ENCODE measurements at regions not wholly inside any gene's neighbourhood (a gene's known extent, or its start where the extent isn't known, plus 50 kb on each side); places are given as distances from the start of the nearest gene placed in this dataset.

DNA sequence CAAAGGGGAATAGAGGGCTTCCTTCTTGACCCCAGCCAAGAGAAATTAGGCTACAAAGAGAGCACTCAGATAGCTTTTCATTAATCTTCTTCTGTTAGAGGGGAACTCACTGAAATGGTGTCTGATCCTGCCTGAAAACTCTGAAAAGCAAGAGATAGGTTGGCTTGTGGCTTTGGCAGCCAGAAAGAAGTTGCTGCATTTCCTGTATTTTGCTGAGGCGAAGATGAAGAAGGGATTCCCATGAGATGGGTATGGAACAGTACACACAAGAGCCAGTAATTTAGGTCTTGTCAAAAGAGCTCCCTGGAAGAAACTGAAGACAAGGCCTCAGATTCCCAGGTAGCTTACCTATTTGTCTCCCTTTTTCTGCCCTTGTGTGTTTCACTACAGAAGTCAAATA, 120.9 kb upstream of the TARS1 start:
- DNase-seq (ENCODE audit: low spot score): no peak
- WGBS: 85% methylated on average over 1 of the region's 1 CpG
- H3K27me3 ChIP-seq (replicated peaks; ENCODE audit: insufficient read depth): no peaks in the 10 kb centered on the region
- H3K4me3 ChIP-seq: no peak overlapping the region
- no peaks in the 10 kb centered on the region for H3K36me3 ChIP-seq
- H3K9me3 ChIP-seq: no peaks in the 10 kb centered on the region
- intact Hi-C loops (cut with DNase I): no loop called here
- H3K27ac ChIP-seq: no peak overlapping the region
- no peak for TF ChIP-seq POLR2AphosphoS5 (IDR thresholded peaks at IDR 0.05)
- TF ChIP-seq POLR2A (IDR thresholded peaks at IDR 0.05): no peak
- TF ChIP-seq, protein P1, sequence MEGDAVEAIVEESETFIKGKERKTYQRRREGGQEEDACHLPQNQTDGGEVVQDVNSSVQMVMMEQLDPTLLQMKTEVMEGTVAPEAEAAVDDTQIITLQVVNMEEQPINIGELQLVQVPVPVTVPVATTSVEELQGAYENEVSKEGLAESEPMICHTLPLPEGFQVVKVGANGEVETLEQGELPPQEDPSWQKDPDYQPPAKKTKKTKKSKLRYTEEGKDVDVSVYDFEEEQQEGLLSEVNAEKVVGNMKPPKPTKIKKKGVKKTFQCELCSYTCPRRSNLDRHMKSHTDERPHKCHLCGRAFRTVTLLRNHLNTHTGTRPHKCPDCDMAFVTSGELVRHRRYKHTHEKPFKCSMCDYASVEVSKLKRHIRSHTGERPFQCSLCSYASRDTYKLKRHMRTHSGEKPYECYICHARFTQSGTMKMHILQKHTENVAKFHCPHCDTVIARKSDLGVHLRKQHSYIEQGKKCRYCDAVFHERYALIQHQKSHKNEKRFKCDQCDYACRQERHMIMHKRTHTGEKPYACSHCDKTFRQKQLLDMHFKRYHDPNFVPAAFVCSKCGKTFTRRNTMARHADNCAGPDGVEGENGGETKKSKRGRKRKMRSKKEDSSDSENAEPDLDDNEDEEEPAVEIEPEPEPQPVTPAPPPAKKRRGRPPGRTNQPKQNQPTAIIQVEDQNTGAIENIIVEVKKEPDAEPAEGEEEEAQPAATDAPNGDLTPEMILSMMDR (IDR thresholded peaks at IDR 0.05): no peak
- H3K4me1 ChIP-seq (replicated peaks): no peaks in the 10 kb centered on the region

DNA sequence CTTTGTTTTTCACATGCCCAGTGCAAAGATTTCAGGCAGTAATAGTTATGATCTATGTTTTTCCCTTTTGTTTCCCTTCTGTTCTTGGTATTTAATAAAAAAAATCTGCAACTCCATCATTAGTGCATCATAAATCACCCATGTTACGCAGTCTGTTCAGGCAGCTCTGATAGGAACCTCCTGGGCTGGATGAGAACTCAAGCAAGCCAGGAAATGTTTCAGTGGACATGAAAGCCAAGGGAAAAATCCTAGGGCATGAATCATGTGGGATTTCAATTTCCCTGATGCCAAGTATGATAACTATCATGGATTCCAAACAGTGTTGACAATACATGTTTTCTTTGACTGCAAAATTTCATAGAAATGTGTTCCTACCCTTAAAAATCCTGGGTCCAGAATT, 119.7 kb upstream of the TARS1 start:
- H3K4me1 ChIP-seq (replicated peaks): no peaks in the 10 kb centered on the region
- TF ChIP-seq POLR2A (IDR thresholded peaks at IDR 0.05) (no peak), POLR2AphosphoS5 (IDR thresholded peaks at IDR 0.05) (peak; percentile 25)
- TF ChIP-seq, protein P1 (IDR thresholded peaks at IDR 0.05): no peak
- 26% methylated on average over 1 of the region's 1 CpG for WGBS
- no peak overlapping the region for H3K4me3 ChIP-seq
- H3K9me3 ChIP-seq: no peaks in the 10 kb centered on the region
- no peak for DNase-seq (ENCODE audit: low spot score)
- intact Hi-C loops (cut with DNase I): no loop called here
- no peaks in the 10 kb centered on the region for H3K36me3 ChIP-seq
- H3K27me3 ChIP-seq (replicated peaks; ENCODE audit: insufficient read depth): no peaks in the 10 kb centered on the region
- H3K27ac ChIP-seq: no peak overlapping the region

DNA sequence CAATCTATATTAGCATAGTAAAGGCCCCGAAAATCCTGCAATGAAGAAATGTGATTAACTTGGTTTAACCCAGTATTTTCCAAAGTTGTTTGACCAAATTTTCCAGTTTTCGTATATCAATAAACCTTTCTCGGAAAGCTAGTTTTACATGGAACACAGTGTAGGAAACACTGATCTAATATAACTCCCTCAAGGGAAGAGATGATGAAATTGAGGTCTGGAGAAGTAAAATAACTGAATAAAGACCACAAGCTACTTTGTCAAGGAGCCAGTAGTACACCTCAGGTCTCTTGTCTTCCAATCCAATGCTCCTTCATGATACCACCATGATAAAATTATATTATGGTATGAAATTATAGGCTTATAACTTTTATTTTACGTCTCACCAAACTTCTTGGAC, 118.1 kb upstream of the TARS1 start:
- Histone ChIP-seq H3K4me1 (replicated peaks) (no peaks in the 10 kb centered on the region), H3K9me3 (no peaks in the 10 kb centered on the region), H3K36me3 (no peaks in the 10 kb centered on the region), H3K27ac (no peak overlapping the region), H3K27me3 (replicated peaks; ENCODE audit: insufficient read depth) (no peaks in the 10 kb centered on the region), H3K4me3 (no peak overlapping the region)
- intact Hi-C loops (cut with DNase I): no loop called here
- WGBS: 90% methylated on average over 4 of the region's 4 CpGs
- TF ChIP-seq, protein P1 (IDR thresholded peaks at IDR 0.05): no peak
- TF ChIP-seq POLR2A (IDR thresholded peaks at IDR 0.05) (no peak), POLR2AphosphoS5 (IDR thresholded peaks at IDR 0.05) (no peak)
- no peak for DNase-seq (ENCODE audit: low spot score)

GRCh38 chr5:33324667-33325307, 116.0 kb upstream of the TARS1 start:
- no peaks in the 10 kb centered on the region for H3K36me3 ChIP-seq
- WGBS: 55% methylated on average over 2 of the region's 2 CpGs
- H3K4me1 ChIP-seq (replicated peaks): no peaks in the 10 kb centered on the region
- no peak overlapping the region for H3K27ac ChIP-seq
- no peaks in the 10 kb centered on the region for H3K27me3 ChIP-seq (replicated peaks; ENCODE audit: insufficient read depth)
- no peaks in the 10 kb centered on the region for H3K9me3 ChIP-seq
- intact Hi-C loops (cut with DNase I): no loop called here
- H3K4me3 ChIP-seq: no peak overlapping the region
- no peak for DNase-seq (ENCODE audit: low spot score)
- TF ChIP-seq POLR2AphosphoS5 (IDR thresholded peaks at IDR 0.05) (no peak), POLR2A (IDR thresholded peaks at IDR 0.05) (no peak)
- TF ChIP-seq, protein P1 (IDR thresholded peaks at IDR 0.05): no peak

GRCh38 chr5:33328818-33329217, 111.9 kb upstream of the TARS1 start:
- 0% methylated on average over 1 of the region's 1 CpG for WGBS
- no peaks in the 10 kb centered on the region for H3K4me1 ChIP-seq (replicated peaks)
- H3K4me3 ChIP-seq: no peak overlapping the region
- intact Hi-C loops (cut with DNase I): no loop called here
- no peak for DNase-seq (ENCODE audit: low spot score)
- H3K27me3 ChIP-seq (replicated peaks; ENCODE audit: insufficient read depth): no peaks in the 10 kb centered on the region
- H3K27ac ChIP-seq: no peak overlapping the region
- TF ChIP-seq POLR2A (IDR thresholded peaks at IDR 0.05): no peak
- TF ChIP-seq, protein P1 (IDR thresholded peaks at IDR 0.05): no peak
- TF ChIP-seq POLR2AphosphoS5 (IDR thresholded peaks at IDR 0.05): no peak
- H3K9me3 ChIP-seq: no peaks in the 10 kb centered on the region
- H3K36me3 ChIP-seq: no peaks in the 10 kb centered on the region
